Caki2 (cell line): ENCODE measurements at regions not wholly inside any gene's neighbourhood (a gene's known extent, or its start where the extent isn't known, plus 50 kb on each side); places are given as distances from the start of the nearest gene placed in this dataset.
A peak's percentile ranks its signal among the peaks of the same experiment; 100 is the strongest.

Experiments
- DNase-seq: peaks from one replicate; pipeline ENCODE4 v3.0.0-alpha.2; 2015; ENCODE audit warnings: low read depth
- in situ Hi-C: cut with HindIII; loops from 2 replicates; pipeline ENCODE4 v1.10.0; 2016; ENCODE audit warnings: low sequenced_read_pairs, low pct_unique_long_range_greater_than_20kb, mixed read lengths

- in situ Hi-C loops = no loop called here
Measured at GRCh38 chr4:140316799-140317198, 56.6 kb upstream of the SCOC start.

GRCh38 chr4:140315970-140316369 lies 57.5 kb upstream of the SCOC start:
- no peak for DNase-seq
- in situ Hi-C loops = no loop called here

More at GRCh38 chr4:140316799-140317198, 56.6 kb upstream of the SCOC start:
- no peak for DNase-seq

- in situ Hi-C loops = no loop called here
- DNase-seq = no peak
Measured at GRCh38 chr4:140315438-140315837, 58.0 kb upstream of the SCOC start.

- in situ Hi-C loops = no loop called here
- DNase-seq = no peak
Measured at GRCh38 chr4:140315019-140315418, 58.4 kb upstream of the SCOC start.

GRCh38 chr4:140312100-140312499 lies 61.3 kb upstream of the SCOC start:
- in situ Hi-C loops = no loop called here
- DNase-seq = no peak

- DNase-seq = no peak
- in situ Hi-C loops = no loop called here
Measured at GRCh38 chr4:140311257-140311835, 62.1 kb upstream of the SCOC start.

GRCh38 chr4:140309124-140309870 lies 64.1 kb upstream of the SCOC start:
- in situ Hi-C loops = no loop called here

GRCh38 chr4:140308366-140309123 lies 64.9 kb upstream of the SCOC start:
- DNase-seq = peak; percentile 67
- in situ Hi-C loops = no loop called here

More at GRCh38 chr4:140309124-140309870, 64.1 kb upstream of the SCOC start:
- DNase-seq = no peak

GRCh38 chr4:140305053-140305452 lies 68.4 kb upstream of the SCOC start:
- in situ Hi-C loops = no loop called here
- no peak for DNase-seq

- no peak for DNase-seq
- in situ Hi-C loops = no loop called here
Measured at GRCh38 chr4:140304346-140304745, 69.1 kb upstream of the SCOC start.

- in situ Hi-C loops = no loop called here
- no peak for DNase-seq
Measured at GRCh38 chr4:140302151-140302859, 71.1 kb upstream of the SCOC start.

GRCh38 chr4:140300271-140300970 lies 73.0 kb upstream of the SCOC start:
- in situ Hi-C loops = no loop called here
- peak; percentile 14 for DNase-seq

GRCh38 chr4:140298001-140298400 lies 75.4 kb upstream of the SCOC start:
- in situ Hi-C loops = no loop called here
- no peak for DNase-seq

- in situ Hi-C loops = no loop called here
- no peak for DNase-seq
Measured at GRCh38 chr4:140297221-140297570, 76.2 kb upstream of the SCOC start.

- in situ Hi-C loops = no loop called here
- DNase-seq = peak; percentile 69
Measured at GRCh38 chr4:140296335-140297220, 76.9 kb upstream of the SCOC start.

- in situ Hi-C loops = no loop called here
- DNase-seq = no peak
Measured at GRCh38 chr4:140293979-140294378, 79.5 kb upstream of the SCOC start.

GRCh38 chr4:140291259-140291658 lies 82.2 kb upstream of the SCOC start:
- DNase-seq = no peak
- in situ Hi-C loops = no loop called here
